K562 (cell line): ENCODE measurements at regions not wholly inside any gene's neighbourhood (a gene's known extent, or its start where the extent isn't known, plus 50 kb on each side); places are given as distances from the start of the nearest gene placed in this dataset.

Experiments
- EZH2 ChIP-seq: IDR thresholded peaks from 2 replicates; pipeline ENCODE4 v1.6.1; 2012; ENCODE audit warnings: low read depth, mild to moderate bottlenecking, inconsistent platforms, low read length, borderline replicate concordance
- MAZ ChIP-seq, 2 experiments: fragments of 450-650 bp in 1 of 2; sonication (generic) in 1 of 2; formaldehyde crosslinking; IDR thresholded peaks in 1 of 2; conservative IDR thresholded peaks in 1 of 2; 2 replicates each; pipeline versions ENCODE4 v1.4.0 to v1.5.0; 2020; ENCODE audit warnings: mild to moderate bottlenecking in 1 of 2, missing genetic modification reagents in 1 of 2
- ZFX ChIP-seq: sonication (generic); formaldehyde crosslinking; IDR thresholded peaks from 2 replicates; pipeline ENCODE4 v1.8.0; 2022; ENCODE audit warnings: mild to moderate bottlenecking, missing genetic modification reagents, moderate library complexity
- TF ChIP-seq, protein P1 (sequence below), 2 experiments: fragments of 450-650 bp in 1 of 2; sonication (generic) in 1 of 2; formaldehyde crosslinking in 1 of 2; IDR thresholded peaks in 1 of 2; conservative IDR thresholded peaks in 1 of 2; 2 replicates each; pipeline versions ENCODE4 v1.6.1 to v1.8.1; 2016 to 2023; ENCODE audit warnings: mild to moderate bottlenecking in 2 of 2, moderate library complexity in 2 of 2, inconsistent platforms in 1 of 2, missing genetic modification reagents in 1 of 2
- TF ChIP-seq, protein P2 (sequence below), 3 experiments: IDR thresholded peaks in 2 of 3; conservative IDR thresholded peaks in 1 of 3; 2 replicates each; pipeline ENCODE4 v1.5.1; 2011 to 2012; ENCODE audit warnings: low read length in 3 of 3, mild to moderate bottlenecking in 3 of 3, control low read depth in 2 of 3, improper control_type of control experiment in 1 of 3, inconsistent platforms in 1 of 3, low read depth in 1 of 3, mixed read lengths in 1 of 3, moderate library complexity in 1 of 3; ENCODE audit not compliant: insufficient read depth in 2 of 3

DNA sequence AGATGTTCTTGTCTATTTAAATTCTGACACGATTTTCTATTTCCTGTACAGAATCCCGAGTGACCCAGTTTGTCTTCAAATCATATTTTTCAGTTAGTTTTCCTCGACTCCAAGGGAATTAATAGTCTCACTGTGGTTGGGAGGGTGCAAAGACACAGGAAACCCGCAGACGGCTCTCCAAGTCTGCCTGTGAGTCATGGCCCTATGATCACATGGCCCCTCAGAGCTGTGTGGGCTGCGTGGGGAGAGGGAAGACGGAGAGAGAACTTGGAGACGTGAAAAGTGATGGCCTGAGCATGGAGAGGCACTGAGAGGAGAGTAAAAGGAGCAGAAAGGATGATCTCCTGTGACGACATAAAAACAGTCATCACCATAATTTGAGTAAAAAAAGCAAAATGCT, 989.9 kb downstream of the DCDC2C start:
- TF ChIP-seq, protein P1, sequence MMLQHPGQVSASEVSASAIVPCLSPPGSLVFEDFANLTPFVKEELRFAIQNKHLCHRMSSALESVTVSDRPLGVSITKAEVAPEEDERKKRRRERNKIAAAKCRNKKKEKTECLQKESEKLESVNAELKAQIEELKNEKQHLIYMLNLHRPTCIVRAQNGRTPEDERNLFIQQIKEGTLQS (IDR thresholded peaks at IDR 0.05), result no peak
- TF ChIP-seq, protein P1 (CRISPR knock-in tag; conservative IDR thresholded peaks at IDR 0.05), result no peak
- TF ChIP-seq MAZ (CRISPR knock-in tag; conservative IDR thresholded peaks at IDR 0.05 in 1 of 2, IDR thresholded peaks at IDR 0.05 in 1 of 2) (no peak), ZFX (no peak), EZH2 (no peak)
- TF ChIP-seq, protein P2, sequence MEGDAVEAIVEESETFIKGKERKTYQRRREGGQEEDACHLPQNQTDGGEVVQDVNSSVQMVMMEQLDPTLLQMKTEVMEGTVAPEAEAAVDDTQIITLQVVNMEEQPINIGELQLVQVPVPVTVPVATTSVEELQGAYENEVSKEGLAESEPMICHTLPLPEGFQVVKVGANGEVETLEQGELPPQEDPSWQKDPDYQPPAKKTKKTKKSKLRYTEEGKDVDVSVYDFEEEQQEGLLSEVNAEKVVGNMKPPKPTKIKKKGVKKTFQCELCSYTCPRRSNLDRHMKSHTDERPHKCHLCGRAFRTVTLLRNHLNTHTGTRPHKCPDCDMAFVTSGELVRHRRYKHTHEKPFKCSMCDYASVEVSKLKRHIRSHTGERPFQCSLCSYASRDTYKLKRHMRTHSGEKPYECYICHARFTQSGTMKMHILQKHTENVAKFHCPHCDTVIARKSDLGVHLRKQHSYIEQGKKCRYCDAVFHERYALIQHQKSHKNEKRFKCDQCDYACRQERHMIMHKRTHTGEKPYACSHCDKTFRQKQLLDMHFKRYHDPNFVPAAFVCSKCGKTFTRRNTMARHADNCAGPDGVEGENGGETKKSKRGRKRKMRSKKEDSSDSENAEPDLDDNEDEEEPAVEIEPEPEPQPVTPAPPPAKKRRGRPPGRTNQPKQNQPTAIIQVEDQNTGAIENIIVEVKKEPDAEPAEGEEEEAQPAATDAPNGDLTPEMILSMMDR (IDR thresholded peaks at IDR 0.05 in 2 of 3, conservative IDR thresholded peaks at IDR 0.05 in 1 of 3; ENCODE audit: insufficient read depth in 2 of 3, low read depth in 1 of 3, low read length in 3 of 3), result no peak
